ENCODE measurements at regions not wholly inside any gene's neighbourhood (a gene's known extent, or its start where the extent isn't known, plus 50 kb on each side); places are given as distances from the start of the nearest gene placed in this dataset.

- TF ChIP-seq, protein P1, sequence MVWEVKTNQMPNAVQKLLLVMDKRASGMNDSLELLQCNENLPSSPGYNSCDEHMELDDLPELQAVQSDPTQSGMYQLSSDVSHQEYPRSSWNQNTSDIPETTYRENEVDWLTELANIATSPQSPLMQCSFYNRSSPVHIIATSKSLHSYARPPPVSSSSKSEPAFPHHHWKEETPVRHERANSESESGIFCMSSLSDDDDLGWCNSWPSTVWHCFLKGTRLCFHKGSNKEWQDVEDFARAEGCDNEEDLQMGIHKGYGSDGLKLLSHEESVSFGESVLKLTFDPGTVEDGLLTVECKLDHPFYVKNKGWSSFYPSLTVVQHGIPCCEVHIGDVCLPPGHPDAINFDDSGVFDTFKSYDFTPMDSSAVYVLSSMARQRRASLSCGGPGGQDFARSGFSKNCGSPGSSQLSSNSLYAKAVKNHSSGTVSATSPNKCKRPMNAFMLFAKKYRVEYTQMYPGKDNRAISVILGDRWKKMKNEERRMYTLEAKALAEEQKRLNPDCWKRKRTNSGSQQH (CRISPR knock-in tag; IDR thresholded peaks at IDR 0.05; ENCODE audit: low read depth), result peak; percentile 45; the same call in 1 of the 2 replicates
- TF ChIP-seq ZNF776 (CRISPR knock-in tag; IDR thresholded peaks at IDR 0.05) (peak; percentile 80), SOX13 (IDR thresholded peaks at IDR 0.05) (no peak), SOX13 (CRISPR knock-in tag; conservative IDR thresholded peaks at IDR 0.05 in 1 of 2, IDR thresholded peaks at IDR 0.05 in 1 of 2) (0 out of 4 replicates have a peak, but pooled peaks of 1 of the 2 experiments have one; percentile 33), CERS6 (CRISPR knock-in tag; IDR thresholded peaks at IDR 0.05) (no peak), FIP1L1 (IDR thresholded peaks at IDR 0.05; ENCODE audit: borderline replicate concordance, insufficient read depth, low read depth, low read length) (no peak), ATF1 (CRISPR knock-in tag; IDR thresholded peaks at IDR 0.05) (no peak), PHF20 (CRISPR knock-in tag; IDR thresholded peaks at IDR 0.05) (peak; percentile 50; the same call in 1 of the 2 replicates), BRCA1 (CRISPR knock-in tag; IDR thresholded peaks at IDR 0.05) (no peak), ZMYM2 (CRISPR knock-in tag; IDR thresholded peaks at IDR 0.05) (no peak), TBX3 (IDR thresholded peaks at IDR 0.05; ENCODE audit: borderline replicate concordance) (no peak), ZBTB1 (CRISPR knock-in tag; IDR thresholded peaks at IDR 0.05; ENCODE audit: borderline replicate concordance) (no peak), TCF7 (IDR thresholded peaks at IDR 0.05; ENCODE audit: low read depth) (no peak), GATAD1 (CRISPR knock-in tag; IDR thresholded peaks at IDR 0.05) (no peak), STAT5B (CRISPR knock-in tag; IDR thresholded peaks at IDR 0.05) (no peak), ZNF83 (CRISPR knock-in tag; IDR thresholded peaks at IDR 0.05; ENCODE audit: borderline replicate concordance) (no peak), ZBTB43 (CRISPR knock-in tag; conservative IDR thresholded peaks at IDR 0.05) (no peak), DMAP1 (CRISPR knock-in tag; IDR thresholded peaks at IDR 0.05) (peak; percentile 78; the same call in 1 of the 2 replicates), KLF11 (CRISPR knock-in tag; IDR thresholded peaks at IDR 0.05) (peak; percentile 58; the same call in 1 of the 2 replicates), KLF13 (CRISPR knock-in tag; IDR thresholded peaks at IDR 0.05) (no peak), ZNF33A (CRISPR knock-in tag; IDR thresholded peaks at IDR 0.05; ENCODE audit: borderline replicate concordance) (peak; percentile 50; the same call in 1 of the 2 replicates), E2F1 (CRISPR knock-in tag; IDR thresholded peaks at IDR 0.05) (peak; percentile 63; the same call in 1 of the 2 replicates), ERF (CRISPR knock-in tag; IDR thresholded peaks at IDR 0.05) (peak; percentile 82), SUZ12 (IDR thresholded peaks at IDR 0.05; ENCODE audit: low read depth, low read length) (no peak)
- TF ChIP-seq, protein P2, sequence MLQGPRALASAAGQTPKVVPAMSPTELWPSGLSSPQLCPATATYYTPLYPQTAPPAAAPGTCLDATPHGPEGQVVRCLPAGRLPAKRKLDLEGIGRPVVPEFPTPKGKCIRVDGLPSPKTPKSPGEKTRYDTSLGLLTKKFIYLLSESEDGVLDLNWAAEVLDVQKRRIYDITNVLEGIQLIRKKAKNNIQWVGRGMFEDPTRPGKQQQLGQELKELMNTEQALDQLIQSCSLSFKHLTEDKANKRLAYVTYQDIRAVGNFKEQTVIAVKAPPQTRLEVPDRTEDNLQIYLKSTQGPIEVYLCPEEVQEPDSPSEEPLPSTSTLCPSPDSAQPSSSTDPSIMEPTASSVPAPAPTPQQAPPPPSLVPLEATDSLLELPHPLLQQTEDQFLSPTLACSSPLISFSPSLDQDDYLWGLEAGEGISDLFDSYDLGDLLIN (CRISPR knock-in tag; IDR thresholded peaks at IDR 0.05; ENCODE audit: borderline replicate concordance), result no peak
Observed at GRCh38 chr17:77281122-77281903, 140.5 kb downstream of the SEC14L1 start (continued).

Measured in HepG2 (cell line).